Transverse colon (tissue), 3 donors: ENCODE measurements at regions not wholly inside any gene's neighbourhood (a gene's known extent, or its start where the extent isn't known, plus 50 kb on each side); places are given as distances from the start of the nearest gene placed in this dataset.

Experiments
- POLR2A ChIP-seq: fragments of 450-650 bp; IDR thresholded peaks from one replicate; pipeline ENCODE4 v1.6.1; 2016; ENCODE audit warnings: antibody characterized with exemption, mild to moderate bottlenecking, moderate library complexity
- TF ChIP-seq, protein P1 (sequence below), 5 experiments: fragments of 200-600 bp in 3 of 5; fragments of 450-650 bp in 2 of 5; sonication (generic) in 3 of 5; IDR thresholded peaks; 1 replicate in 2 of 5; 2 replicates in 3 of 5; pipeline ENCODE4 v1.5.1; 2016 to 2017; ENCODE audit warnings: antibody characterized with exemption in 5 of 5, inconsistent platforms in 3 of 5, mild to moderate bottlenecking in 2 of 5, moderate library complexity in 1 of 5

DNA sequence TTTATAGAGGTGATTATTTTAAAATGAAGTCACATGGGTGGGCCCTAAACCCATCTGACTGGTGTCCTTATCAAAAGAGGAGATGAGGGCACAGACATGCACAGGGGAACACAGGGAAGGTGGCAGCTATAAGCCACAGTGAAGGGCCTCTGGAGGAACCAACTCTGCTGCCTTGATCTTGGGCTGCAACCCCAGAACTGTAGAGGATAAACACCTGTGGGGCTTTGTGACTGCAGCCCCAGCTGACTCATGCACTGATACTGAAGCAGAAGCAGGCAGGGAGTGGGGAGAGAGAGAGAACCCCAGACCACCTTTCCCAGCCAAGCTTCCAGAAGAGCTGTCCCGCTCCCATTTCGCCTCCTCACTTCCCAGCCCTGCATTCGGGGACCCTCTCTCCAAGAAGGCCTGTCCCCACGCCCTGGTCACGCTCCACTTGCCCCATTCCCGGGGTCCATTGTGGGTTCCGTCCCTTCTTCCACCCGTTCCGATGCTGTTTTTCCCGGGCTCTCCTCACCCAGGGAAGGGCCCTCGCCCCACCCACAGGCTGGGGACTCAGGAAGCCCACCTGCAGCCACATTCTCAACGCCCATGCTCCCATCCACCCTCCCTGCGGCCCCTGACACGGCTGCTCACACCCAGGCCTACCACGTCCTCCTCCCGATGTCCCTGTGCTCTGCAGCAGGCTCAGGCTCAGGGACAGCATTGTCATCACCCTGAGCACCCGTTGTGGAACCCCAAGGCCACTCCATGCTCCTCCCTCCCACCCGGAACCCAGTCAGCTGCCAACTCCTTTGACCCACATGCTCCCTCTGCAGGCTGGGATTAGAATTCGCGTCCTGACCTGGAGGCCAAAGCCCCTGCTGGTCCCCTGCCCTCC lies 90.8 kb upstream of the SHANK2 start:
- TF ChIP-seq POLR2A = no peak
- TF ChIP-seq, protein P1, sequence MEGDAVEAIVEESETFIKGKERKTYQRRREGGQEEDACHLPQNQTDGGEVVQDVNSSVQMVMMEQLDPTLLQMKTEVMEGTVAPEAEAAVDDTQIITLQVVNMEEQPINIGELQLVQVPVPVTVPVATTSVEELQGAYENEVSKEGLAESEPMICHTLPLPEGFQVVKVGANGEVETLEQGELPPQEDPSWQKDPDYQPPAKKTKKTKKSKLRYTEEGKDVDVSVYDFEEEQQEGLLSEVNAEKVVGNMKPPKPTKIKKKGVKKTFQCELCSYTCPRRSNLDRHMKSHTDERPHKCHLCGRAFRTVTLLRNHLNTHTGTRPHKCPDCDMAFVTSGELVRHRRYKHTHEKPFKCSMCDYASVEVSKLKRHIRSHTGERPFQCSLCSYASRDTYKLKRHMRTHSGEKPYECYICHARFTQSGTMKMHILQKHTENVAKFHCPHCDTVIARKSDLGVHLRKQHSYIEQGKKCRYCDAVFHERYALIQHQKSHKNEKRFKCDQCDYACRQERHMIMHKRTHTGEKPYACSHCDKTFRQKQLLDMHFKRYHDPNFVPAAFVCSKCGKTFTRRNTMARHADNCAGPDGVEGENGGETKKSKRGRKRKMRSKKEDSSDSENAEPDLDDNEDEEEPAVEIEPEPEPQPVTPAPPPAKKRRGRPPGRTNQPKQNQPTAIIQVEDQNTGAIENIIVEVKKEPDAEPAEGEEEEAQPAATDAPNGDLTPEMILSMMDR (IDR thresholded peaks at IDR 0.05) = peak; percentile 25 to 72 (median 55)
